Loucy (cell line): ENCODE measurements at regions not wholly inside any gene's neighbourhood (a gene's known extent, or its start where the extent isn't known, plus 50 kb on each side); places are given as distances from the start of the nearest gene placed in this dataset.

Experiments used
- CTCF ChIP-seq: fragments of 200-600 bp; sonication (generic); conservative IDR thresholded peaks from 2 replicates; pipeline ENCODE4 v1.5.1; 2014; ENCODE audit warnings: mild to moderate bottlenecking, antibody characterized with exemption, low read length
- EZH2phosphoT487 ChIP-seq: fragments of 200-600 bp; IDR thresholded peaks from 2 replicates; pipeline ENCODE4 v1.6.1; 2018; ENCODE audit warnings: antibody characterized with exemption, mild to moderate bottlenecking, moderate library complexity, borderline replicate concordance

GRCh38 chr6:104126315-104127005, 733.3 kb downstream of the HACE1 start:
- TF ChIP-seq CTCF (no peak), EZH2phosphoT487 (no peak)
